SU-DHL-6 (cell line): ENCODE measurements at regions not wholly inside any gene's neighbourhood (a gene's known extent, or its start where the extent isn't known, plus 50 kb on each side); places are given as distances from the start of the nearest gene placed in this dataset.

ENCODE experiments used
- H2AFZ ChIP-seq: fragments of 200-600 bp; sonication (generic); 2 replicates; pipeline ENCODE4 v1.6.1; 2014; ENCODE audit warnings: low read depth, mild to moderate bottlenecking, moderate library complexity, mixed read lengths, antibody characterized with exemption, low read length; ENCODE audit not compliant: severe bottlenecking
- H3F3A ChIP-seq: fragments of 200-600 bp; shearing (Covaris generic); 2 replicates; pipeline ENCODE4 v1.6.0; 2016; ENCODE audit warnings: antibody characterized with exemption, mild to moderate bottlenecking; ENCODE audit not compliant: insufficient read depth
- H3K27ac ChIP-seq: fragments of 200-600 bp; sonication (generic); 2 replicates; pipeline ENCODE4 v1.5.1; 2016; ENCODE audit warnings: low read depth, mild to moderate bottlenecking, low read length, moderate library complexity, mixed read lengths
- H3K27me3 ChIP-seq: fragments of 200-600 bp; sonication (generic), shearing (Covaris generic); 2 replicates; pipeline ENCODE4 v1.6.0; 2014; ENCODE audit warnings: mild to moderate bottlenecking, low read length
- H3K36me3 ChIP-seq: fragments of 200-600 bp; sonication (generic); 2 replicates; pipeline ENCODE4 v1.6.1; 2014; ENCODE audit warnings: mild to moderate bottlenecking, low read length, mixed read lengths
- H3K4me2 ChIP-seq: fragments of 300-600, 200-600 bp; shearing (Covaris generic), sonication (generic); 2 replicates; pipeline ENCODE4 v1.6.0; 2014; ENCODE audit warnings: low read length, low read depth, mild to moderate bottlenecking; ENCODE audit not compliant: poor library complexity, severe bottlenecking
- H3K4me3 ChIP-seq: fragments of 200-600 bp; sonication (generic); 2 replicates; pipeline ENCODE4 v1.5.1; 2014; ENCODE audit warnings: antibody characterized with exemption, low read length, mild to moderate bottlenecking, mixed read lengths; ENCODE audit not compliant: insufficient read depth, poor library complexity, severe bottlenecking
- H3K79me2 ChIP-seq: fragments of 200-600 bp; sonication (generic); 2 replicates; pipeline ENCODE4 v1.6.1; 2014; ENCODE audit warnings: mild to moderate bottlenecking, low read length, moderate library complexity; ENCODE audit not compliant: insufficient read depth
- H3K9ac ChIP-seq: fragments of 200-600 bp; sonication (generic); 2 replicates; pipeline ENCODE4 v1.7.0; 2014; ENCODE audit warnings: mild to moderate bottlenecking, low read length
- H3K9me2 ChIP-seq: fragments of 200-600 bp; sonication (generic); replicated peaks from 2 replicates; pipeline ENCODE4 v1.6.1; 2014; ENCODE audit warnings: low read length; ENCODE audit not compliant: insufficient read depth
- H3K9me3 ChIP-seq: fragments of 200-600 bp; sonication (generic); 2 replicates; pipeline ENCODE4 v1.6.1; 2014; ENCODE audit warnings: low read length, mixed read lengths; ENCODE audit not compliant: insufficient read depth
- H4K20me1 ChIP-seq: fragments of 200-600 bp; sonication (generic); 2 replicates; pipeline ENCODE4 v1.6.1; 2014; ENCODE audit warnings: low read depth, mild to moderate bottlenecking, antibody characterized with exemption, low read length, moderate library complexity, mixed read lengths
- CTCF ChIP-seq: fragments of 200-600 bp; sonication (generic); IDR thresholded peaks from one replicate; pipeline ENCODE4 v1.5.1; 2017; ENCODE audit warnings: antibody characterized with exemption, mild to moderate bottlenecking, low read length, moderate library complexity; ENCODE audit not compliant: insufficient read depth, poor library complexity, severe bottlenecking
- EZH2phosphoT487 ChIP-seq: fragments of 200-600 bp; sonication (generic), shearing (Covaris generic); conservative IDR thresholded peaks from 2 replicates; pipeline ENCODE4 v1.6.1; 2018; ENCODE audit warnings: mild to moderate bottlenecking, antibody characterized with exemption, low read length, moderate library complexity, mixed read lengths

- TF ChIP-seq CTCF: no peak
- no peak for TF ChIP-seq EZH2phosphoT487
- H3K4me2 ChIP-seq: no peak overlapping the region
- H3K79me2 ChIP-seq: no peaks in the 10 kb centered on the region
- no peaks in the 10 kb centered on the region for H4K20me1 ChIP-seq
- no peak overlapping the region for H3K4me3 ChIP-seq
- H3K9me2 ChIP-seq: no peaks in the 10 kb centered on the region
- H3K27me3 ChIP-seq: no peaks in the 10 kb centered on the region
- H3F3A ChIP-seq: no peaks in the 10 kb centered on the region
- no peak overlapping the region for H3K27ac ChIP-seq
- no peaks in the 10 kb centered on the region for H3K36me3 ChIP-seq
- no peak overlapping the region for H2AFZ ChIP-seq
- H3K9ac ChIP-seq: no peak overlapping the region
- H3K9me3 ChIP-seq: no peaks in the 10 kb centered on the region
Observed at GRCh38 chr4:98210281-98210680, 50.9 kb upstream of the RAP1GDS1 start.

GRCh38 chr4:98209111-98209510, 52.1 kb upstream of the RAP1GDS1 start:
- no peaks in the 10 kb centered on the region for H3K79me2 ChIP-seq
- H3K9me3 ChIP-seq: no peaks in the 10 kb centered on the region
- H4K20me1 ChIP-seq: no peaks in the 10 kb centered on the region
- H2AFZ ChIP-seq: no peak overlapping the region
- no peak overlapping the region for H3K27ac ChIP-seq
- no peak overlapping the region for H3K4me2 ChIP-seq
- no peak overlapping the region for H3K9ac ChIP-seq
- H3F3A ChIP-seq: no peaks in the 10 kb centered on the region
- TF ChIP-seq CTCF: no peak
- no peak for TF ChIP-seq EZH2phosphoT487
- no peaks in the 10 kb centered on the region for H3K27me3 ChIP-seq
- H3K9me2 ChIP-seq: no peaks in the 10 kb centered on the region
- H3K4me3 ChIP-seq: no peak overlapping the region
- H3K36me3 ChIP-seq: no peaks in the 10 kb centered on the region

- peak overlapping the region; percentile 93 for H2AFZ ChIP-seq
- H3K27ac ChIP-seq: peak overlapping the region; percentile 68
- no peak overlapping the region for H3K9ac ChIP-seq
- H3K9me2 ChIP-seq: no peaks in the 10 kb centered on the region
- no peaks in the 10 kb centered on the region for H3K27me3 ChIP-seq
- no peaks in the 10 kb centered on the region for H3K36me3 ChIP-seq
- H3F3A ChIP-seq: no peaks in the 10 kb centered on the region
- no peaks in the 10 kb centered on the region for H3K9me3 ChIP-seq
- H4K20me1 ChIP-seq: no peaks in the 10 kb centered on the region
- peak overlapping the region; percentile 85 for H3K4me2 ChIP-seq
- no peak overlapping the region for H3K4me3 ChIP-seq
- no peak for TF ChIP-seq EZH2phosphoT487
- TF ChIP-seq CTCF: no peak
- H3K79me2 ChIP-seq: no peaks in the 10 kb centered on the region
Observed at GRCh38 chr4:98204236-98204553, 57.0 kb upstream of the RAP1GDS1 start.
